G401.6 (cell line): ENCODE measurements at regions not wholly inside any gene's neighbourhood (a gene's known extent, or its start where the extent isn't known, plus 50 kb on each side); places are given as distances from the start of the nearest gene placed in this dataset.
"Not testable (repeated sequence)": the region's sequence is repeated elsewhere in the genome, so short reads cannot be mapped to it uniquely, and the experiment has no call there.

Source experiments
- FAIRE-seq: peaks from 2 replicates; lab custom pipeline; 2012; peaks lifted over from hg19 to GRCh38; lab: Jason Lieb, UNC

- FAIRE-seq: no peak
These were observed 167.4 kb downstream of the PHLDA1 start for GRCh38 chr12:75864161-75864560.

- no peak for FAIRE-seq
These were observed 168.0 kb downstream of the PHLDA1 start for GRCh38 chr12:75863533-75863932.

- FAIRE-seq: no peak
These were observed 168.7 kb downstream of the PHLDA1 start for GRCh38 chr12:75862692-75863471.

- FAIRE-seq: no peak
These were observed 171.7 kb downstream of the PHLDA1 start for GRCh38 chr12:75859868-75860267.

GRCh38 chr12:75856235-75856634 is 175.3 kb downstream of the PHLDA1 start:
- no peak for FAIRE-seq

- FAIRE-seq: no peak
These were observed 176.2 kb downstream of the PHLDA1 start for GRCh38 chr12:75855360-75855759.

- no peak for FAIRE-seq
These were observed 176.8 kb downstream of the PHLDA1 start for GRCh38 chr12:75854681-75855309.

- not testable (repeated sequence) for FAIRE-seq
These were observed 177.4 kb downstream of the PHLDA1 start for GRCh38 chr12:75854137-75854536.

- FAIRE-seq: no peak
These were observed 177.9 kb downstream of the PHLDA1 start for GRCh38 chr12:75853626-75854025.

GRCh38 chr12:75852956-75853355 is 178.6 kb downstream of the PHLDA1 start:
- no peak for FAIRE-seq

GRCh38 chr12:75852143-75852542 is 179.4 kb downstream of the PHLDA1 start:
- FAIRE-seq: no peak

GRCh38 chr12:75850721-75851462 is 180.7 kb downstream of the PHLDA1 start:
- no peak for FAIRE-seq

GRCh38 chr12:75848961-75849360 is 182.6 kb downstream of the PHLDA1 start:
- FAIRE-seq: no peak

- no peak for FAIRE-seq
These were observed 183.1 kb downstream of the PHLDA1 start for GRCh38 chr12:75848431-75848925.

GRCh38 chr12:75846102-75846501 is 185.5 kb downstream of the PHLDA1 start:
- FAIRE-seq: no peak

GRCh38 chr12:75844985-75845384 is 186.6 kb downstream of the PHLDA1 start:
- no peak for FAIRE-seq

- no peak for FAIRE-seq
These were observed 187.4 kb downstream of the PHLDA1 start for GRCh38 chr12:75844049-75844770.

GRCh38 chr12:75842090-75842489 is 189.5 kb downstream of the PHLDA1 start:
- FAIRE-seq: no peak

GRCh38 chr12:75840994-75841355 is 190.6 kb downstream of the PHLDA1 start:
- no peak for FAIRE-seq

GRCh38 chr12:75838309-75838708 is 193.3 kb downstream of the PHLDA1 start:
- FAIRE-seq: no peak

GRCh38 chr12:75837700-75838099 is 193.9 kb downstream of the PHLDA1 start:
- FAIRE-seq: no peak

GRCh38 chr12:75836533-75836932 is 195.0 kb downstream of the PHLDA1 start:
- no peak for FAIRE-seq
